ENCODE measurements at regions not wholly inside any gene's neighbourhood (a gene's known extent, or its start where the extent isn't known, plus 50 kb on each side); places are given as distances from the start of the nearest gene placed in this dataset.

DNA sequence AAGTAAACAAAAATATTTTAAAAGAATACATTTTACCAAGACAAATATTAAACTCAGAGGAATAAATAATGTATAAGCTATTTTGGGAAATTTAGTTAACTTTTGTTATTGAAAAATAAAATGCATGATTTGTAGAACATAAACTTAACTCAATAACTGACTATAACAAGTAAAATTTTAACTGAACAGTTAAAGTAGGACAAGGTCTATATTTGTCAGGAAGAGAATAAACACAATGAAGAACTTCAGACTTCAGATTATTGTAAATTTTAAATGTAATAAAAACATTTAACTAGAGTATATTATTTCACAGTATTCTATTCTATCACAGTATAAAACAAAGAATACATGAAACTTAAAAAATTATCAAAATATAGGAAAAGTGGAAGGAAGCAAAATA, 948.8 kb upstream of the USP15 start:
- intact Hi-C loops (cut with DNase I): no loop called here
- no peak for DNase-seq

GRCh38 chr12:61348871-61349270, 911.3 kb upstream of the USP15 start:
- DNase-seq: no peak
- intact Hi-C loops (cut with DNase I): no loop called here

- DNase-seq: peak in 2 of 10 donors; percentile 75 to 82
- intact Hi-C loops (cut with DNase I): no loop called here
These were observed 905.1 kb upstream of the USP15 start for GRCh38 chr12:61355105-61355504.

- peak in 1 of 10 donors; percentile 67 for DNase-seq
- intact Hi-C loops (cut with DNase I): no loop called here
These were observed 903.7 kb upstream of the USP15 start for GRCh38 chr12:61356485-61356884.

GRCh38 chr12:61357496-61357895, 902.7 kb upstream of the USP15 start:
- intact Hi-C loops (cut with DNase I): no loop called here
- no peak for DNase-seq

DNA sequence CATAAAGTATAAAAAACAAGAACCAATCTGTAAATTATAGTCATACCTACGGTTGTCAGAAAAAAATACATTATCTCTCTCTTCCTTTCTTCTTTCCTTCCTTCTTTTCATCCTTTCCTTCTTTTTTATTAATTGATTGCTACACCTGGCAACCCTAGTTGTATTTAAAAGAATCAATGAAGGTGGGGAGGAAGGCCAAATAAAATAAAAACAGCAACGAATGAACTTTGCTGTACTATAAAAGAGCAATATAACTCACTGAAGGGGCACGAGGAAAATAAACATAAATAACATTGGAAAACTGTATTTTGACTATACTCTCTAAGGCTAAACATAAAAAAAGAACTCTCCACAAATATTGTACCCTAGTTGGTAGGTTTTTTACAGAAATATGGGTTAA, 898.2 kb upstream of the USP15 start:
- no peak for DNase-seq
- intact Hi-C loops (cut with DNase I): no loop called here

DNA sequence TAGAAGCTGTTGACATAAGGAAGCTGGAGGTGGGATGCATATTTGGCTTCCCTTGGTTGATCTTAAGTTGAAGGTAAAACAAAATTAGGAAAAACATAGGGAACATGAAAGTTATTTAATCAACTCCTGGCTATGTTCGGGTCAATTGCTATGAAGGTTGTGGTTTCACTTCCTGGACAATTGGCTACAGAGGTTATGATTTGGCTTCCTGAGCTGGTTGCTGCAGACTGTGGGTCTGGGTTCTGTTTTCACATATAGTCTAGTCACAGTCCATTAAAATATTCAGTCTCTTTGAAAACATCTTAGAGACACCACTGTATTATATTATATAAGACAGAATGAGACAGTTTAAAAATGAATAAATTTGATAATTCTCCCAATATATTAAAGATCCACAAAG, 895.2 kb upstream of the USP15 start:
- no peak for DNase-seq
- intact Hi-C loops (cut with DNase I): no loop called here

DNA sequence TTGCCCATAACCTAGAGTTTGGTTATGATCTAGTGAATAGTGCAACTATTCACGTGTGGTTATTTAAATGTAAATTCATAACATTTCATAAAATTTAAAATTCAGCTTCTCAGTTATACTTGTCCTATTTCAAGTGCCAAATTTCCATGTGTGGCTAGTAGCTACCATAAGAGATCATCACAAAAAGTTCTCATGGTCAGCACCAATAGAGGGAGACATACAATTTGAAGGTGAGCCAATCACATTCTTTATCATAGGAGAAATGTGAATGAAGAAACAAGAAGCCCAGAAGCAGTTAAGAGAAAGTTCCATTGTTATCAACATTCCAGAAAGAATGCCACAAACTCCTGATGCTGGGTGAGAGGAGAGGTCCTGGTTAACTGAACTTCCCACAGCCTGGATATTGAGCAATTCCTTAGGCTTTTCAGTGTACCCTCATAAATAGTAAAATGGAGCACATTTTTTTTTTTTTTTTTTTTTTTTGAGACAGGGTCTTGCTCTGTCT, 892.9 kb upstream of the USP15 start:
- intact Hi-C loops (cut with DNase I): no loop called here

GRCh38 chr12:61369241-61369910, 890.8 kb upstream of the USP15 start:
- no peak for DNase-seq
- intact Hi-C loops (cut with DNase I): no loop called here

More for the DNA sequence above, 892.9 kb upstream of the USP15 start:
- DNase-seq: no peak

GRCh38 chr12:61384511-61384910, 875.7 kb upstream of the USP15 start:
- no peak for DNase-seq
- intact Hi-C loops (cut with DNase I): no loop called here

DNA sequence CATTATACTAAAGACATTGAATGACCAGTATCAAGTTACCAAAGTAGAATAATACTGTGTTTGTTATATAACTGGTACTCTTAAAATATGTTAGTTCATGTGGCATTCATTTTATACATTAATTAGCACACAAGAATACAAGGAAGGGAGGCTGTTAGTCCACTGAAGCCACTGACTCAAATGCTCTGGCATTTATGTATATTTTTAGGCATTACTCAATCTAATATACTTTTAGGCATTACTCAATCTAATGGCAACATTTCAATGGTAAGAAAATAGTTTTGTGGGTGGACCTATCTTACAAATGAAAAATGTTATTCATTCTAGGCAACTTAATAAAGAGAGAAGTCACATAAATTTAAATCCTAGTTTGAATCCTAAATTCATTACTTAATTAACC, 874.4 kb upstream of the USP15 start:
- DNase-seq: no peak
- intact Hi-C loops (cut with DNase I): no loop called here

GRCh38 chr12:61397668-61398067, 862.5 kb upstream of the USP15 start:
- intact Hi-C loops (cut with DNase I): no loop called here
- DNase-seq: no peak

GRCh38 chr12:61412201-61412600, 848.0 kb upstream of the USP15 start:
- intact Hi-C loops (cut with DNase I): no loop called here
- peak in 1 of 10 donors; percentile 22 for DNase-seq

DNA sequence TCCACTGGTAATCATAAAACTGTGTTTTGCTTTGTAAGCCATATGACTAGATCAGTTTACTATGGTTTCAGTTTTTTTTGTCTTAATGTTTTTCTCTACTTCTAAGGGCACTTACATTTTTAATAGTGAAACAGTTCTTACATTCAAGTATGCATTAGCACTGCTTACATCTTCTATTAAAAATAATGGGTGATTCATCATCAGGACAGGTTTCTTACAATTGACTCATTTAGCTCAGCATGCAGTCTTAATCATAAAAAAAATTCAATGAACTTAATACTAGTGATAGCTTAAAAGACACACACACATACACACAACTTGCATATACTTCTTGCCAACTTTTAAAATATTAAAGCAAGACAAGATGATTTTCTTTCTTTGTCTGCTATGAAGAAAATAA, 845.7 kb upstream of the USP15 start:
- intact Hi-C loops (cut with DNase I): no loop called here
- no peak for DNase-seq

DNA sequence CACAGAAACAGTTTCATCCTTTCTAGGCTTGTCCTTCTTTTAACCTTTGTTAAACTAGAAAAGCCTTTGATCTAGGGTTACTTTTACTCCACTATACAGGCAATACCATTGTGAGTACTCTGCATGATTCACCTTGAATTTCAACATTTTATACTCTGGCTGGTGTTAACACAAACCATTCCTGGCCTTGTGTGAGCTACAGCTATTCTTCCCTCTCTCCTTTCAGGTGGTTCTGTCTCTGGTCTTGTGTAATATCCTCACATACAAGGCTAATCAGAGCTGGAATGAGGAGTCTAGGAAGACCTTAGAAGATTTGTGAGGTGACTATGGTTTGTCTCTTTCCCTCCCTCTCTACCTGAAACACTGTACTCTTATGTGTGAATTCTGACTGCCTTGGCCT, 837.4 kb upstream of the USP15 start:
- no peak for DNase-seq
- intact Hi-C loops (cut with DNase I): no loop called here

DNA sequence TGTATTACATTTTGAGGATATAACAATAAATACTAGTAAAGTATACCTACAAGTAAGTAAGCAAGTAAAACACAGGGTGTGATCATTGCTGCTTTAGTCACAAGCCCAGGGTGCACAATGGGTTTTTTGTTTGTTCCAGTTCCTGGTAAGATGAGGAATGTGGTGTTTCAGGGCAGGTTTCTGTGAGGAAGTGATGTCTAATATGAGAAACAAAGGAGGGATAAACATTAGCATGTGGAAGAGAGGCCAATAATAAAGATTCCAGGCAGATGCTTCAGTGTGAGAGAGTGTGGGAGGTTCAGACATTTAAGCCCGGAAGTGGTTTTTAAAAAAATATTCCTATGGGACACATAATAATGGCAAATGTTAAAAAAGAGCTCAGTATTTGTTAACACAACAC, 808.1 kb upstream of the USP15 start:
- intact Hi-C loops (cut with DNase I): no loop called here
- no peak for DNase-seq

- intact Hi-C loops (cut with DNase I): no loop called here
- no peak for DNase-seq
These were observed 772.5 kb upstream of the USP15 start for GRCh38 chr12:61487728-61488127.

- DNase-seq: no peak
- intact Hi-C loops (cut with DNase I): no loop called here
These were observed 769.4 kb upstream of the USP15 start for GRCh38 chr12:61490526-61491498.

- intact Hi-C loops (cut with DNase I): no loop called here
- DNase-seq: no peak
These were observed 758.0 kb upstream of the USP15 start for GRCh38 chr12:61502179-61502578.

GRCh38 chr12:61504396-61505080, 755.7 kb upstream of the USP15 start:
- intact Hi-C loops (cut with DNase I): no loop called here
- DNase-seq: no peak

DNA sequence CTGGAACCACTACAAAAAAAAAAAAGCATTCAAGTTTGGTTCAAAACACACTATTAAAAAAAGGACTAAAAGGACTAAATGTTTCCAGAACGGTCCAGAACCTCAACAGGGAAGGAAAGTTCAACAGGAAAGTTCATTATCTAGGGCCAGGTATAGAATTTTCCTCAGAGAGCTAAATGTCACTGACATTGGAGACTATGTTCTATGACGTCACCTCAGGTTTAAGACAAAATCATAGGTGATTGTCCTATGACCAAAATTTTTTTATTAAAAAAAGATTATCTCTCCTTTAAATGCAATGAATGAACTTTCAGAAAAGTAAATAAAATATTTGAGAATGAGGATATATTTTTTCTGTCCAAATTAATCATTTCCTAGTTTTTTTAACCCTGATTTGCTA, 746.7 kb upstream of the USP15 start:
- intact Hi-C loops (cut with DNase I): no loop called here
- DNase-seq: no peak
